BLaER1 treated with 17β-estradiol and CSF1 and Interleukin-3, amounts not matched to agents 10 nM and 100 nM (cell line): ENCODE measurements at regions not wholly inside any gene's neighbourhood (a gene's known extent, or its start where the extent isn't known, plus 50 kb on each side); places are given as distances from the start of the nearest gene placed in this dataset.
A peak's percentile ranks its signal among the peaks of the same experiment; 100 is the strongest.

Source experiments
- H3K27ac ChIP-seq, 11 experiments: shearing (Covaris generic); formaldehyde crosslinking; 2 replicates each; pipeline ENCODE4 v1.8.1; 2022
- H3K27me3 ChIP-seq, 11 experiments: shearing (Covaris generic); formaldehyde crosslinking; 2 replicates each; pipeline ENCODE4 v1.8.1; 2022
- H3K36me3 ChIP-seq, 11 experiments: shearing (Covaris generic); formaldehyde crosslinking; 2 replicates each; pipeline ENCODE4 v1.8.1; 2022
- H3K4me1 ChIP-seq, 10 experiments: shearing (Covaris generic); formaldehyde crosslinking; 2 replicates each; pipeline ENCODE4 v1.8.1; 2022
- H3K4me2 ChIP-seq, 11 experiments: shearing (Covaris generic); formaldehyde crosslinking; 2 replicates each; pipeline ENCODE4 v1.8.1; 2022
- H3K4me3 ChIP-seq, 10 experiments: shearing (Covaris generic); formaldehyde crosslinking; 2 replicates each; pipeline ENCODE4 v1.8.1; 2022
- H3K9ac ChIP-seq, 11 experiments: shearing (Covaris generic); formaldehyde crosslinking; 2 replicates each; pipeline ENCODE4 v1.8.1; 2022
- H3K9me3 ChIP-seq, 11 experiments: shearing (Covaris generic); formaldehyde crosslinking; replicated peaks in 1 of 11; 2 replicates each; pipeline ENCODE4 v1.8.1; 2022
- H4K20me1 ChIP-seq, 11 experiments: shearing (Covaris generic); formaldehyde crosslinking; 2 replicates each; pipeline ENCODE4 v1.8.1; 2022
- Cebpa-rat ChIP-seq, 11 experiments: shearing (Covaris generic); IDR thresholded peaks; 2 replicates each; pipeline ENCODE4 v1.8.1; 2022

GRCh38 chr9:89922099-89922498 is 317.3 kb downstream of the GADD45G start:
- H3K4me3 ChIP-seq: no peak overlapping the region
- no peak overlapping the region for H3K27ac ChIP-seq
- peaks cover 15 to 65% (median 43%) of the 10 kb centered on the region in 10 experiments for H3K4me1 ChIP-seq
- no peaks in the 10 kb centered on the region for H3K27me3 ChIP-seq
- peak overlapping the region in 6 of 11 experiments; percentile 5 to 82 (median 64); a peak in 9 of 22 replicates for H3K4me2 ChIP-seq
- H3K36me3 ChIP-seq: no peaks in the 10 kb centered on the region
- H3K9me3 ChIP-seq: no peaks in the 10 kb centered on the region
- no peak for TF ChIP-seq Cebpa-rat (IDR thresholded peaks at IDR 0.05)
- no peak overlapping the region for H3K9ac ChIP-seq
- no peaks in the 10 kb centered on the region for H4K20me1 ChIP-seq

GRCh38 chr9:89923174-89923573 is 318.4 kb downstream of the GADD45G start:
- Histone ChIP-seq H3K9me3 (no peaks in the 10 kb centered on the region), H3K36me3 (no peaks in the 10 kb centered on the region), H3K4me3 (no peak overlapping the region), H4K20me1 (no peaks in the 10 kb centered on the region), H3K9ac (no peak overlapping the region), H3K4me2 (peak overlapping the region in 9 of 11 experiments; percentile 47 to 82 (median 66); a peak in 16 of 22 replicates), H3K27ac (peak overlapping the region in 1 of 11 experiments; percentile 46; a peak in 1 of 22 replicates), H3K4me1 (peaks cover 15 to 76% (median 53%) of the 10 kb centered on the region in 10 experiments), H3K27me3 (no peaks in the 10 kb centered on the region)
- TF ChIP-seq Cebpa-rat (IDR thresholded peaks at IDR 0.05): no peak

GRCh38 chr9:89923961-89924504 is 319.2 kb downstream of the GADD45G start:
- TF ChIP-seq Cebpa-rat (IDR thresholded peaks at IDR 0.05): no peak
- no peaks in the 10 kb centered on the region for H4K20me1 ChIP-seq
- H3K36me3 ChIP-seq: no peaks in the 10 kb centered on the region
- H3K27ac ChIP-seq: peak overlapping the region in 3 of 11 experiments; percentile 25 to 46 (median 42); a peak in 3 of 22 replicates
- no peak overlapping the region for H3K4me3 ChIP-seq
- H3K9ac ChIP-seq: peak overlapping the region in 2 of 11 experiments; percentile 42 to 44; a peak in 3 of 22 replicates
- H3K4me2 ChIP-seq: peak overlapping the region; percentile 4 to 82 (median 61)
- no peaks in the 10 kb centered on the region for H3K9me3 ChIP-seq
- no peaks in the 10 kb centered on the region for H3K27me3 ChIP-seq
- peaks cover 23 to 77% (median 57%) of the 10 kb centered on the region in 10 experiments for H3K4me1 ChIP-seq

- no peaks in the 10 kb centered on the region for H4K20me1 ChIP-seq
- H3K27ac ChIP-seq: peak overlapping the region in 4 of 11 experiments; percentile 26 to 46 (median 36); a peak in 6 of 22 replicates
- no peak for TF ChIP-seq Cebpa-rat (IDR thresholded peaks at IDR 0.05)
- no peaks in the 10 kb centered on the region for H3K27me3 ChIP-seq
- H3K4me2 ChIP-seq: peak overlapping the region; percentile 4 to 82 (median 61)
- H3K4me3 ChIP-seq: no peak overlapping the region
- peak overlapping the region in 2 of 11 experiments; percentile 19 to 42; a peak in 2 of 22 replicates for H3K9ac ChIP-seq
- no peaks in the 10 kb centered on the region for H3K9me3 ChIP-seq
- peaks cover 29 to 77% (median 61%) of the 10 kb centered on the region in 10 experiments for H3K4me1 ChIP-seq
- H3K36me3 ChIP-seq: no peaks in the 10 kb centered on the region
Observed at GRCh38 chr9:89924611-89925010, 319.8 kb downstream of the GADD45G start.

GRCh38 chr9:89926167-89926566 is 321.4 kb downstream of the GADD45G start:
- H3K36me3 ChIP-seq: no peaks in the 10 kb centered on the region
- H3K9me3 ChIP-seq: no peaks in the 10 kb centered on the region
- H3K27me3 ChIP-seq: no peaks in the 10 kb centered on the region
- H4K20me1 ChIP-seq: no peaks in the 10 kb centered on the region
- H3K27ac ChIP-seq: no peak overlapping the region
- H3K4me3 ChIP-seq: no peak overlapping the region
- H3K9ac ChIP-seq: no peak overlapping the region
- no peak for TF ChIP-seq Cebpa-rat (IDR thresholded peaks at IDR 0.05)
- peaks cover 44 to 89% (median 76%) of the 10 kb centered on the region in 10 experiments for H3K4me1 ChIP-seq
- H3K4me2 ChIP-seq: no peak overlapping the region

GRCh38 chr9:89926691-89927220 is 321.9 kb downstream of the GADD45G start:
- no peaks in the 10 kb centered on the region for H4K20me1 ChIP-seq
- TF ChIP-seq Cebpa-rat (IDR thresholded peaks at IDR 0.05): no peak

GRCh38 chr9:89928106-89928505 is 323.3 kb downstream of the GADD45G start:
- H3K4me3 ChIP-seq: no peak overlapping the region
- TF ChIP-seq Cebpa-rat (IDR thresholded peaks at IDR 0.05): no peak
- H3K4me2 ChIP-seq: peak overlapping the region in 10 of 11 experiments; percentile 63 to 92 (median 83); a peak in 17 of 22 replicates
- no peaks in the 10 kb centered on the region for H4K20me1 ChIP-seq
- H3K4me1 ChIP-seq: peaks cover 44 to 82% (median 74%) of the 10 kb centered on the region in 10 experiments
- H3K27me3 ChIP-seq: no peaks in the 10 kb centered on the region
- no peaks in the 10 kb centered on the region for H3K9me3 ChIP-seq
- peak overlapping the region in 7 of 11 experiments; percentile 69 to 89 (median 85); a peak in 12 of 22 replicates for H3K27ac ChIP-seq
- H3K9ac ChIP-seq: peak overlapping the region in 2 of 11 experiments; percentile 75 to 78; a peak in 2 of 22 replicates
- H3K36me3 ChIP-seq: no peaks in the 10 kb centered on the region

More at GRCh38 chr9:89926691-89927220, 321.9 kb downstream of the GADD45G start:
- H3K27me3 ChIP-seq: no peaks in the 10 kb centered on the region
- peaks cover 44 to 89% (median 81%) of the 10 kb centered on the region in 10 experiments for H3K4me1 ChIP-seq
- H3K27ac ChIP-seq: peak overlapping the region in 1 of 11 experiments; percentile 88; a peak in 2 of 22 replicates
- no peak overlapping the region for H3K9ac ChIP-seq
- H3K4me2 ChIP-seq: peak overlapping the region in 6 of 11 experiments; percentile 78 to 92 (median 84); a peak in 6 of 22 replicates
- no peaks in the 10 kb centered on the region for H3K36me3 ChIP-seq
- H3K4me3 ChIP-seq: no peak overlapping the region
- H3K9me3 ChIP-seq: no peaks in the 10 kb centered on the region

- Histone ChIP-seq H3K4me2 (peak overlapping the region; percentile 63 to 92 (median 83)), H3K9me3 (no peaks in the 10 kb centered on the region), H3K27me3 (no peaks in the 10 kb centered on the region), H3K27ac (peak overlapping the region in 9 of 11 experiments; percentile 57 to 89 (median 79); a peak in 17 of 22 replicates), H3K36me3 (no peaks in the 10 kb centered on the region), H3K4me3 (0 out of 20 replicates have a peak overlapping the region, but pooled peaks of 1 of the 10 experiments have one; percentile 15), H3K9ac (peak overlapping the region in 7 of 11 experiments; percentile 50 to 78 (median 73); a peak in 15 of 22 replicates), H3K4me1 (peaks cover 42 to 76% (median 68%) of the 10 kb centered on the region in 10 experiments), H4K20me1 (no peaks in the 10 kb centered on the region)
- no peak for TF ChIP-seq Cebpa-rat (IDR thresholded peaks at IDR 0.05)
Observed at GRCh38 chr9:89928521-89929275, 323.9 kb downstream of the GADD45G start.

GRCh38 chr9:89929315-89929672 is 324.5 kb downstream of the GADD45G start:
- Histone ChIP-seq H3K27me3 (no peaks in the 10 kb centered on the region), H3K4me2 (peak overlapping the region; percentile 63 to 92 (median 83)), H3K4me3 (peak overlapping the region in 2 of 10 experiments; percentile 0 to 15; a peak in 2 of 20 replicates), H4K20me1 (no peaks in the 10 kb centered on the region), H3K27ac (peak overlapping the region in 9 of 11 experiments; percentile 57 to 89 (median 79); a peak in 18 of 22 replicates), H3K36me3 (no peaks in the 10 kb centered on the region), H3K9ac (peak overlapping the region in 9 of 11 experiments; percentile 26 to 78 (median 63); a peak in 15 of 22 replicates), H3K9me3 (no peaks in the 10 kb centered on the region), H3K4me1 (peaks cover 36 to 70% (median 62%) of the 10 kb centered on the region in 10 experiments)
- no peak for TF ChIP-seq Cebpa-rat (IDR thresholded peaks at IDR 0.05)
